H1 (cell line): ENCODE measurements at regions not wholly inside any gene's neighbourhood (a gene's known extent, or its start where the extent isn't known, plus 50 kb on each side); places are given as distances from the start of the nearest gene placed in this dataset.

Experiments
- BRCA1 ChIP-seq: IDR thresholded peaks from 2 replicates; pipeline ENCODE4 v1.6.1; 2012; ENCODE audit warnings: low read depth, low read length, improper control_type of control experiment
- CHD7 ChIP-seq: fragments of 300-600 bp; sonication (generic); IDR thresholded peaks from 2 replicates; pipeline ENCODE4 v1.7.1; 2012; ENCODE audit warnings: low read length, moderate library complexity, mild to moderate bottlenecking, inconsistent platforms; ENCODE audit not compliant: insufficient replicate concordance
- CTCF ChIP-seq, 3 experiments: IDR thresholded peaks; 1 replicate in 2 of 3; 2 replicates in 1 of 3; pipeline versions ENCODE4 v1.5.1 to v1.6.1; 2011; ENCODE audit warnings: low read length in 3 of 3, mild to moderate bottlenecking in 3 of 3, inconsistent platforms in 2 of 3, low read depth in 1 of 3, moderate library complexity in 1 of 3; ENCODE audit not compliant: insufficient read depth in 1 of 3; ENCODE audit errors: control extremely low read depth in 1 of 3
- EGR1 ChIP-seq: IDR thresholded peaks from 2 replicates; pipeline ENCODE4 v1.6.1; 2011; ENCODE audit warnings: low read depth, low read length, borderline replicate concordance
- NANOG ChIP-seq: IDR thresholded peaks from 2 replicates; pipeline ENCODE4 v1.6.1; 2011; ENCODE audit warnings: low read length, low read depth, mild to moderate bottlenecking, inconsistent platforms; ENCODE audit not compliant: insufficient read depth, poor library complexity, severe bottlenecking
- POU5F1 ChIP-seq: IDR thresholded peaks from 2 replicates; pipeline ENCODE4 v1.6.1; 2011; ENCODE audit warnings: low read depth, mild to moderate bottlenecking, low read length, moderate library complexity
- USF2 ChIP-seq: IDR thresholded peaks from 2 replicates; pipeline ENCODE4 v1.6.1; 2011; ENCODE audit warnings: low read length, improper control_type of control experiment

- TF ChIP-seq CHD7 (no peak), POU5F1 (no peak), CTCF (IDR thresholded peaks at IDR 0.05; ENCODE audit: control extremely low read depth in 1 of 3, insufficient read depth in 1 of 3, low read depth in 1 of 3, low read length in 3 of 3) (no peak), BRCA1 (no peak), EGR1 (no peak), USF2 (no peak), NANOG (no peak)
These were observed 350.5 kb upstream of the PCDH20 start (continued) for GRCh38 chr13:61765940-61766666.
